ENCODE measurements at regions not wholly inside any gene's neighbourhood (a gene's known extent, or its start where the extent isn't known, plus 50 kb on each side); places are given as distances from the start of the nearest gene placed in this dataset.
A peak's percentile ranks its signal among the peaks of the same experiment; 100 is the strongest.

- no peak for DNase-seq
These were observed 79.1 kb downstream of the ZNF365 start for GRCh38 chr10:62453274-62453673.

- peak; percentile 82 for DNase-seq
These were observed 80.7 kb downstream of the ZNF365 start for GRCh38 chr10:62454687-62455397.

DNA sequence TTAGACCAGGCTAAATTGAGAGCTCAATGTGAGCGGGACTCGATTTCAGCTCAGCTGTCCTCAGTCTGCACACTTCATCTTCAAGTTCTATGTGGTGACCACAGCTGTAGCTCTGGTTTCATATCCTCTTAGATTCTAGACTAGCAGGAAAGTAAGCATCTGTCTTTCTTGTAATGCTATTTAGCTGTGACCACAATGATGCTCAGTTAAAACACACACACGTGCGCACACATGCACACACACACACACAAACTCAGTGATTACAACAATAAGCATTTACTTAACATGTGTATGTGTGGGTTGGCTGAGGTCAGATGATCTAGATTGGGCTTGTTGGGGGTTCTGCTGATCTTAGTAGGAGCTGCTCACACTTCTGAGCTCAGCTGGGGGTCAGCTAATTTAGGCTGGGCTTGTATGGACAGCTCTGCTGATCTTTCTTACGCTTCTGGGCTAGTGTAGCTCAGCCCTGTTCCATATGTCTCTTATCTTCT, 82.5 kb downstream of the ZNF365 start:
- DNase-seq, result no peak

DNA sequence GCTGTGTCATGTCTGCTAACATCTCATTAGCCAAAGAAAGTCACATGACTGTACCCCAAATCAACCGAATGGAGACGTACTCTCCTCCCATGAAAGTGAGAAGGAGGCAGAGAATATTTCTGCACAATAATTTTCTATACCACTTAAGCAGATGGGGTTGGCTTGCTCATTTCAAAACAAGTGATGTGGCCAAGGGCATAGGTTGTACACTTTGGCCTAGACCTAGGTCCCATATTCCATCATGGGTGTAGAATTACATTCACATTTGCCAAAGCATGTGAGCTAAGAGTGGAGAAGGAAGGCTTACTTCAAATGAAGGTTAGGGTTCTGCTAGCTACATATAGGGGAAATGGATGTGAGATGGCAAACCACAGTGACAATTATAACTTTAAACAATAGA, 83.0 kb downstream of the ZNF365 start:
- no peak for DNase-seq

- no peak for DNase-seq
These were observed 83.4 kb downstream of the ZNF365 start for GRCh38 chr10:62457598-62457997.

- DNase-seq, result peak; percentile 71
These were observed 84.9 kb downstream of the ZNF365 start for GRCh38 chr10:62459072-62459471.

- DNase-seq, result no peak
These were observed 85.3 kb downstream of the ZNF365 start for GRCh38 chr10:62459500-62459899.

- no peak for DNase-seq
These were observed 86.2 kb downstream of the ZNF365 start for GRCh38 chr10:62460393-62460792.

- no peak for DNase-seq
These were observed 87.0 kb downstream of the ZNF365 start for GRCh38 chr10:62461120-62461519.

DNA sequence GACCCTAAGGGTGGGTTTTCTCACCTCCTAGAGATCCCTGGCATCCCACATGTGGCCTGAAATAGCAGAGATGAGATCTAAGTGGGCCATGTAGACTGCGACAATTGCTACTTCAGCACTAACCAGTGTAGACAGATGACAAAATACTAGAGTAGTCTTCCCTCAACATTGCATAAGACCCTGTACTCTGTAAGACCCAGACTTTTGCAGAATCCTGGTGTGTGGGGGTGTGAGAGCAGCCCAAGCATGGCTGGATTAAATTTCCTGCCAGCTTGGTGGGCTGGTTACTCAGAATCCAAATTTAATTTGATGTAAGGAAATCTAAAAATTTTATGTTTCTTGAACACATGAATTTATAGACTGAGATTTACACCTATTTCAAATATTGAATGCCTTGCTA, 88.3 kb downstream of the ZNF365 start:
- no peak for DNase-seq

- no peak for DNase-seq
These were observed 89.2 kb downstream of the ZNF365 start for GRCh38 chr10:62463364-62463763.

DNA sequence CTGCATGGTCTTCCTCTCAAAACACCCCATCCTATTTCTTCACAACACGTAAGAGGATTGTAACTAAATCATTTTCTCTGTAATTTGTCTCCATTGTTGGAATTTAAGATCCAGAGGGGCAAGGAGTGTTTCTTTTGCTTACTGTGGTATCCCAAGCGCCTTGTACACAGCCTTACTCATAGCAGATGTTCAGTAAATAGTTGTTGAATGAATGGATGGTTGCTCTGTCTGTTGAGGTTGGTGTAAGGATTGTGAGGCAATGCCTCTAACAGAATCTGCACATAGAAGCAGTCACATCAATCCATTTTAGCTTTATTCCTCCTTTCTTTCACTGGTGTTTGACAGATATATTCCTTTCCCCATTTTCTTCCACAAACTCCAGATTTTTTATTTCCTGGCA, 90.1 kb downstream of the ZNF365 start:
- DNase-seq, result no peak

DNA sequence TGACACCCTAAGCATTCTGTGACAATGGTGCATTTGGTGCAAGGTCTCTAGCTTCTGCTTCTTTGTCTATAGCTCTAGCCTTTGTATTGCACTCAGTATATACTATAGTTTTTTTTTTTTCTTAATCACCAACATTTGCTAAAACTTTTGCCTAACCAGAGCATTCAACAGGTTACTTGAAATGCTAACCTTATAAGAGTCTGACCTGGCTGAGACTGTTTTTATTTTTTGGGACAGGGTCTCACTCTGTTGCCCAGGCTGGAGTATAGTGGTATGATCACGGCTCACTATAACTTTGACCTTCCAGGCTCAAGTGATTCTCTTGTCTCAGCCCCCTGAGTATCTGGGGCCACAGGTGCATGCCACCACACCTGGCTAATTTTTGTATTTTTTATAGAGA, 92.4 kb downstream of the ZNF365 start:
- no peak for DNase-seq

DNA sequence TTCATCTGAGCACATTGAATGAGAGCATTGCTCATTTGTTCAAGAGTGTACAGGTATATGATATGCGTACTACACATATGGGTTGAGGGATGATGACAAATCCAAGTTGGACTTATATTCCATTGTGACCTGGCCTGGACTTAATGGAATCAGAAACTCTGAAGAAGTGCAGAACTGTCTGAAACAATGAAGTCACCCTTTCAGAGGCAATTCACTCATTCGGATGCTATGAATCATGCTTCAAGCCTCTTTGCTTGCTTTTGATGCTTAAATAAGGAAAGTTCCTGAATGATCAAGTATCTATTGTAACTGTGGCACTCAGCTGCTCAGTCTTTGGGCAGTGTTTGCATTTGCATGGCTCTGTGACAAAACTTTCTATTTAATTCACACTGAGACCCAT, 93.4 kb downstream of the ZNF365 start:
- peak; percentile 55 for DNase-seq

GRCh38 chr10:62471711-62472110, 97.5 kb downstream of the ZNF365 start:
- DNase-seq, result peak; percentile 69

- DNase-seq, result no peak
These were observed 99.1 kb downstream of the ZNF365 start for GRCh38 chr10:62473241-62473640.

GRCh38 chr10:62475551-62475950, 101.4 kb downstream of the ZNF365 start:
- peak; percentile 64 for DNase-seq

GRCh38 chr10:62479523-62479922, 105.4 kb downstream of the ZNF365 start:
- no peak for DNase-seq

DNA sequence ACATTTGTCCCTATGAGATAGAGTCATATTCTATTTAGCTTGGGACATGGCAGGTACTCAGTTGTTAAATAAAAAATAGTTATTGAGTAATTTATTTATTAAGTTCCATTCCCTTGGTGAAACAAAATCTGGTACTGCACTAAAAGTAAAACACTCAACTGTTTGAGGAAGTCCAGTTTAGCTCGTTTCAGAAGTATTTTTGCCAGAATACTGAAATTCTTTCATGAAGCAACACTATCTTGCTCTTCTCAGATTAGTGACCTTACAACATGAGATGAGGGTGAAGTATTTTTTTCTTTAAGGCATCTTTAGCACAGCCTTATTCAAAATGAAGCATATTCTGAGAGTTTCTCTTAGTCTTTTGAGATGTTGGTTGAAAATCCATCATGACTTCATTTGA, 106.0 kb downstream of the ZNF365 start:
- DNase-seq, result no peak

GRCh38 chr10:62482581-62482980, 108.4 kb downstream of the ZNF365 start:
- no peak for DNase-seq

- DNase-seq, result no peak
These were observed 117.4 kb downstream of the ZNF365 start for GRCh38 chr10:62491597-62491996.

DNA sequence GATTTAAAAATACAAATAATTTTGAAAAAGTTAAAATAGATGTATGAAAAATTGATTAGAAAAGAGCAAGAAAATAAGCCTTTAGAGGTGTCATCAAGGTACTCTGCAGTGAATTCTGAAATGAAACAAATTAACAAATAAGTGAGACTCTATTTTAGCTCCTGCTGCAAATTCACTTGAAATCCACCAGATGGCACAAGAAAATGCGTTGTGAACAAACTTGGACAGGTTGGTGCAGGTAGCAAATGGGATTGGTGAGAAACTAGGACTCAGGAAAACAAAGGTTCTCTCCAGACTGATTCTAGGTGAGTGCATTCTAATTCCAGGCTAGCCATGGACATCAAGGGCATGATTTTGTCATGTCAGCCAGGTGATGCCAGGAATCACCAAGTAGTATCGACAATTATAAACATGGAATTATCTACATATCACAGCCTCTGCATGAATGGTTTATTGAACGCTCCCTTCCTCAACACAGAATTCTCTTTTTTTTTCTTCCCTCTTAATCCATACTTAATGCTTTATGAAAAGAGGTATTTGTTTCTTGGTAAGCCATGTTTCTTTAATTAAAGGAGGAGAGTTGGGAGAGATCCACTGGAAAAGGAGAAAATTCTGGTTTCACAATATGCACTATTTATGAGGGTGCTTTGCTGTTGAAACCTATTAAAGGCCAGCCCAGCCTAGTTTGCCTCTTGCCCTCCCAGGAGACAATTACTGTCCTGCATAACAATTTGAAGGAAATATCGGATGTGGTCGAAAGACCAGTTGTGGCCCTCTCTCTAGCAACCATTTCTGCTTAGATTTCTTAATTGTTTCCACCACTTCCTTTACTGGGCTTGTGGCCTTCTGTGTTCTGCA, 118.1 kb downstream of the ZNF365 start:
- no peak for DNase-seq

DNA sequence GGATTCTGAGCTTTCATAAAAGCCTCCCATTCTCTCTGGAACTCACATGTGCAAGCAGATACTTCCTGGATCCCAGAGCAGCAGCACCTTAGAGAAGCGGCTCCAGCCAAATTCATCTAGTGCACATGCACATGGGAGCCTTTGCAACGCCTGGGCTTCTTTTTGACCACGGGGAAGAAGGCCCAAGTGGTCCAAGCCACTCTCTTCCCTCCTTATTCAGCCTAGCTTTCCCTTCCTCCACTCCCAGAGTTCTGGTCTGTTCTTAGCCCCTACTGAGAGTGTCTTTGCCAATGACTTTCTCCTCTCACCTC, 118.7 kb downstream of the ZNF365 start:
- DNase-seq, result no peak

DNA sequence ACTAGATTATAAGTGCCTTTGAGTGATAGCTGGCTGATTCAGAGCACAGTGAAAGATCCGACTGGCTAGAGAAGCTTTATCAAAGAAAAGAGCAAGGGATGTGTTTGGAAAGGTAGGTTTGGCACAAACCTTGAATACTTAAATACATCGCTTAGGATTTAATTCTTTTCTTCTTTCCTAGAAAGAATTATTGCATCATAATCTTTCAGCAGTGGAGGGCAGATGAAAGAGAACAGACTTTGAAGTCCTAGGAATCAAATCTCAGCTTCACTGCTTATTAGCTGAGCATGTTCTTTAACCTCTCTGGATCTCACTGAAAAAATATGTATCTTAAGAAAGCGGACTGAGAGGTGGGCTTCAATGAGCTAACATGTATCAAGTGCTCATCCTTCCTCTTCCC, 122.8 kb downstream of the ZNF365 start:
- no peak for DNase-seq

All from EL (cell line).